Caco-2 (cell line): ENCODE measurements at regions not wholly inside any gene's neighbourhood (a gene's known extent, or its start where the extent isn't known, plus 50 kb on each side); places are given as distances from the start of the nearest gene placed in this dataset.
A peak's percentile ranks its signal among the peaks of the same experiment; 100 is the strongest.

Experiments
- BruUV-seq: library from RNA; stranded (reverse); fragments of 400-500 nt; replicated peaks from 2 replicates; lab custom pipeline; 2021; lab: Mats Ljungman, UMichigan
- CTCF ChIA-PET: fragments of 300-600 bp; sonication (Branson Sonifier 250); formaldehyde crosslinking; loops from one replicate; lab custom pipeline; 2022; ENCODE audit warnings: antibody characterized with exemption; lab: Charles Lee
- POLR2A ChIA-PET: fragments of 300-600 bp; sonication (Branson Sonifier 250); formaldehyde crosslinking; loops from one replicate; lab custom pipeline; 2022; ENCODE audit warnings: antibody characterized with exemption; lab: Charles Lee
- DNase-seq, 2 experiments: peaks; one replicate each; pipeline versions ENCODE4 v3.0.0 to v3.0.0-alpha.2; 2020 to 2022
- H3K27me3 ChIP-seq: replicated peaks from 2 replicates; pipeline ENCODE4 v1.6.0; 2011; ENCODE audit warnings: low read length; ENCODE audit not compliant: control insufficient read depth, insufficient read depth
- H3K36me3 ChIP-seq: 2 replicates; pipeline ENCODE4 v1.5.1; 2011; ENCODE audit warnings: low read length; ENCODE audit not compliant: control insufficient read depth, insufficient read depth
- H3K4me1 ChIP-seq: fragments of 250-450 bp; sonication (Bioruptor Pico); 2 replicates; pipeline ENCODE4 v1.5.1; 2020; ENCODE audit warnings: mild to moderate bottlenecking
- H3K4me3 ChIP-seq: 2 replicates; pipeline ENCODE4 v1.5.1; 2011; ENCODE audit warnings: low read depth, mild to moderate bottlenecking, control low read depth, low read length
- H3K9me3 ChIP-seq: fragments of 250-450 bp; sonication (Bioruptor Pico); 2 replicates; pipeline ENCODE4 v1.5.1; 2020; ENCODE audit warnings: mild to moderate bottlenecking, moderate library complexity
- H3K27ac Mint-ChIP-seq: one replicate; pipeline ENCODE4 v1.8.0; 2022; ENCODE audit warnings: mixed read lengths; ENCODE audit not compliant: unreplicated experiment
- H3K27me3 Mint-ChIP-seq: one replicate; pipeline ENCODE4 v1.8.0; 2022; ENCODE audit warnings: mixed read lengths; ENCODE audit not compliant: insufficient read depth, unreplicated experiment
- H3K36me3 Mint-ChIP-seq: one replicate; pipeline ENCODE4 v1.8.0; 2022; ENCODE audit warnings: mild to moderate bottlenecking, mixed read lengths; ENCODE audit not compliant: insufficient read depth, unreplicated experiment
- H3K4me1 Mint-ChIP-seq: one replicate; pipeline ENCODE4 v1.8.0; 2022; ENCODE audit warnings: low read depth, mixed read lengths; ENCODE audit not compliant: unreplicated experiment
- H3K4me3 Mint-ChIP-seq: one replicate; pipeline ENCODE4 v1.8.0; 2022; ENCODE audit warnings: mild to moderate bottlenecking, moderate library complexity, mixed read lengths; ENCODE audit not compliant: unreplicated experiment
- H3K9me3 Mint-ChIP-seq: one replicate; pipeline ENCODE4 v1.8.0; 2022; ENCODE audit warnings: mixed read lengths; ENCODE audit not compliant: unreplicated experiment
- intact Hi-C: fragments of 100-400 bp; cut with micrococcal nuclease; formaldehyde crosslinking; loops from one replicate; pipeline ENCODE4 v1.10.0; 2022; ENCODE audit not compliant: unreplicated experiment
- TF ChIP-seq, protein P1 (sequence below), 2 experiments: fragments of 200-600 bp in 1 of 2; IDR thresholded peaks; 1 replicate in 1 of 2; 2 replicates in 1 of 2; pipeline versions ENCODE4 v1.5.1 to v1.8.0; 2011 to 2022; ENCODE audit warnings: antibody characterized with exemption in 1 of 2, control low read depth in 1 of 2, inconsistent platforms in 1 of 2, low read depth in 1 of 2, low read length in 1 of 2, mild to moderate bottlenecking in 1 of 2, moderate library complexity in 1 of 2; ENCODE audit not compliant: insufficient read depth in 1 of 2, severe bottlenecking in 1 of 2, unreplicated experiment in 1 of 2

DNA sequence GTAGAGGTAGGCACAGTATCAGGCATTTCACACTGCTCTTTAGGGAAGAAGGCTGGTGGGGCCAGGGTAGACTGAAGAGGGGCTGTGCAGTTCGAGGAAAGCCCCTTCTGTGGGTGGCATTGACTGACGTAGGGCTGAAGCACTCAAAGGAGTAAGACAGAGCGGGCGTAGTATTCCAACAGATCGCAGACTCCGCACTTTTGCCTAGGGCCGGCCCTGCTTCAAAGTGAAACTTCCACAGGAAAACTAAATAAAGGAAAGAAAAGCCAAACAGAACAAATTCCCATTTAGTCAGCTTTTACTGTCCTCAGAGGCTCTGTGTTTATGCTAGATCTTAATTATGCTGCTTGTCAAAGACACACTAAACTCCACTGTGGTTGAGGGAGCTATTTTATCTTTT lies 493.0 kb upstream of the WWC1 start:
- Histone ChIP-seq H3K27me3 (no peaks in the 10 kb centered on the region), H3K4me1 (peaks cover 18% of the 10 kb centered on the region), H3K4me3 (no peak overlapping the region), H3K36me3 (no peaks in the 10 kb centered on the region), H3K9me3 (no peaks in the 10 kb centered on the region)
- no peak for DNase-seq
- ChIA-PET CTCF (no interaction called here), POLR2A (no interaction called here)
- H3K36me3 Mint-ChIP-seq, result no peaks in the 10 kb centered on the region
- no TSS peak for BruUV-seq
- no peak overlapping the region for H3K4me3 Mint-ChIP-seq
- intact Hi-C loops, result no loop called here
- TF ChIP-seq, protein P1, sequence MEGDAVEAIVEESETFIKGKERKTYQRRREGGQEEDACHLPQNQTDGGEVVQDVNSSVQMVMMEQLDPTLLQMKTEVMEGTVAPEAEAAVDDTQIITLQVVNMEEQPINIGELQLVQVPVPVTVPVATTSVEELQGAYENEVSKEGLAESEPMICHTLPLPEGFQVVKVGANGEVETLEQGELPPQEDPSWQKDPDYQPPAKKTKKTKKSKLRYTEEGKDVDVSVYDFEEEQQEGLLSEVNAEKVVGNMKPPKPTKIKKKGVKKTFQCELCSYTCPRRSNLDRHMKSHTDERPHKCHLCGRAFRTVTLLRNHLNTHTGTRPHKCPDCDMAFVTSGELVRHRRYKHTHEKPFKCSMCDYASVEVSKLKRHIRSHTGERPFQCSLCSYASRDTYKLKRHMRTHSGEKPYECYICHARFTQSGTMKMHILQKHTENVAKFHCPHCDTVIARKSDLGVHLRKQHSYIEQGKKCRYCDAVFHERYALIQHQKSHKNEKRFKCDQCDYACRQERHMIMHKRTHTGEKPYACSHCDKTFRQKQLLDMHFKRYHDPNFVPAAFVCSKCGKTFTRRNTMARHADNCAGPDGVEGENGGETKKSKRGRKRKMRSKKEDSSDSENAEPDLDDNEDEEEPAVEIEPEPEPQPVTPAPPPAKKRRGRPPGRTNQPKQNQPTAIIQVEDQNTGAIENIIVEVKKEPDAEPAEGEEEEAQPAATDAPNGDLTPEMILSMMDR (IDR thresholded peaks at IDR 0.05; ENCODE audit: insufficient read depth in 1 of 2, low read depth in 1 of 2, low read length in 1 of 2, severe bottlenecking in 1 of 2, unreplicated experiment in 1 of 2), result no peak
- H3K27me3 Mint-ChIP-seq, result no peaks in the 10 kb centered on the region
- H3K4me1 Mint-ChIP-seq, result peaks cover 21% of the 10 kb centered on the region
- no peak overlapping the region for H3K27ac Mint-ChIP-seq
- no peaks in the 10 kb centered on the region for H3K9me3 Mint-ChIP-seq

DNA sequence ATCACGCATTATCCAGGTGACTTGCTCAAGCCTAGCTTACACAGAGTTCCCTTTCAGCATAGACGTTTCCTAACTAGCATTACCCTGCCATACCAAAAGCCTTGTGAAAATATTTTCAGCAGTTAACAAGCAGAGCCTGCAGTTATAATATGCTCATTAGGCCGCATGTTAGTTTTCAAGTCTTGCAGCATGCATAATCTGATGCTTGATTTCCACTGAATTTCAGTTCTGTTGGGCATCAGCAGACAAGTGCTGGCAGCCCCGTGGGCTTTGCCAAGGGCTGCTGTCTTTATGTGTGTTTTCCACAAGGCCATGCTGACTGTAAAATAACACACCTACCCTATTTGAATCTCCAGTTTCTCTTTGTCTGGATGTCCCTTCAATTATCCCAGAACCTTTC lies 491.0 kb upstream of the WWC1 start:
- Histone ChIP-seq H3K9me3 (no peaks in the 10 kb centered on the region), H3K4me1 (peaks cover 34% of the 10 kb centered on the region), H3K36me3 (no peaks in the 10 kb centered on the region), H3K4me3 (no peak overlapping the region), H3K27me3 (no peaks in the 10 kb centered on the region)
- Mint-ChIP-seq H3K4me1 (peaks cover 31% of the 10 kb centered on the region), H3K9me3 (no peaks in the 10 kb centered on the region), H3K27ac (no peak overlapping the region), H3K27me3 (no peaks in the 10 kb centered on the region), H3K36me3 (no peaks in the 10 kb centered on the region), H3K4me3 (no peak overlapping the region)
- no TSS peak for BruUV-seq
- ChIA-PET POLR2A (no interaction called here), CTCF (no interaction called here)
- intact Hi-C loops, result no loop called here
- DNase-seq, result no peak
- TF ChIP-seq, protein P1 (IDR thresholded peaks at IDR 0.05; ENCODE audit: insufficient read depth in 1 of 2, low read depth in 1 of 2, low read length in 1 of 2, severe bottlenecking in 1 of 2, unreplicated experiment in 1 of 2), result no peak

DNA sequence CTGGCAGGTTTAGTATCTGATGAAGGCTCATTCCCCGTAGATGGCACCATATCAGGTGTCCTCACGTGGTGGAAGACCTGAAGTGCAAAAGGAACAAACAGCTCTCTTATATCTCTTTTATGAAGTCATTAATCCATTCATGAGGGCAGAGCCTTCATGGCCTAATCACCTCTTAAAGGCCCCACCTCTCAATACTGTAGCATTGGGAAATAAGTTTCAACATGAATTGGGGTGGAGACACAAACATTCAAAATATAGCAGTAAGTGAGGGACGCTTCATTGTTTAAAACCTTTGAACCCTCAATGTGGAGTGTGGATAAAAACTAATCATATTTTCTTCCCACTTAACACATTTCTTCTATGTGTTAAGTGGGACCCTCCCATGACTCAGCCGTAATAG lies 489.4 kb upstream of the WWC1 start:
- POLR2A ChIA-PET, result no interaction called here
- no peak overlapping the region for H3K4me3 Mint-ChIP-seq

More for the DNA sequence above, 489.4 kb upstream of the WWC1 start:
- peaks cover 31% of the 10 kb centered on the region for H3K4me1 Mint-ChIP-seq
- Histone ChIP-seq H3K9me3 (no peaks in the 10 kb centered on the region), H3K27me3 (no peaks in the 10 kb centered on the region), H3K4me3 (no peak overlapping the region), H3K36me3 (no peaks in the 10 kb centered on the region), H3K4me1 (peaks cover 34% of the 10 kb centered on the region)
- no TSS peak for BruUV-seq
- DNase-seq, result no peak
- TF ChIP-seq, protein P1 (IDR thresholded peaks at IDR 0.05; ENCODE audit: insufficient read depth in 1 of 2, low read depth in 1 of 2, low read length in 1 of 2, severe bottlenecking in 1 of 2, unreplicated experiment in 1 of 2), result no peak
- no peaks in the 10 kb centered on the region for H3K9me3 Mint-ChIP-seq
- H3K27me3 Mint-ChIP-seq, result no peaks in the 10 kb centered on the region
- intact Hi-C loops, result loop anchor here (2.0 kb wide), 1 partner anchor 87 kb away; no protein-coding TSS in a partner anchor
- CTCF ChIA-PET, result no interaction called here
- H3K36me3 Mint-ChIP-seq, result no peaks in the 10 kb centered on the region
- H3K27ac Mint-ChIP-seq, result peak overlapping the region; percentile 23
